NCI-H2081 (cell line): ENCODE measurements at regions not wholly inside any gene's neighbourhood (a gene's known extent, or its start where the extent isn't known, plus 50 kb on each side); places are given as distances from the start of the nearest gene placed in this dataset.

Source experiments
- DNase-seq, 2 experiments: peaks; one replicate each; lab custom pipeline; 2025; lab: John Stamatoyannopoulos, UW

GRCh38 chr6:156517088-156517487, 260.1 kb upstream of the ARID1B start:
- no peak for DNase-seq

GRCh38 chr6:156515242-156515641, 261.9 kb upstream of the ARID1B start:
- no peak for DNase-seq

DNA sequence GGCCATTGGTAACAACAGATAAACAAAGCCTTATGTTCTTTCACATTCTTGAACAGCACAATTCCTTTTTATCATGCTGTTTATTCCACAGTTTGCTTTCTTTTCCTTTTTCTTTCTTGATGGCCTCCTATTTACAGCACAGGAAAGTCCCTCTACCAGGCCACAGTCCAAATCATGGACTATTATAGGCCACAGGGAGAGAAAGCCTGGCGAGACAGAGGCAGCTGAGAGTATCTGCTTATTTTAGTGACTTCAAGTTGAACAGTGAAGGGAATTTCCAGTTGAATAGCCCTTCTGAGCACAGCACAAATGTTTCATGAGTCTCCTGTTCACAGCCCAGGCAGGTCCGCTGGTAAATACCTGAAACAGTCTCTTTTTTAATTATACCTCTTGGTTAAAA, 263.7 kb upstream of the ARID1B start:
- no peak for DNase-seq

DNA sequence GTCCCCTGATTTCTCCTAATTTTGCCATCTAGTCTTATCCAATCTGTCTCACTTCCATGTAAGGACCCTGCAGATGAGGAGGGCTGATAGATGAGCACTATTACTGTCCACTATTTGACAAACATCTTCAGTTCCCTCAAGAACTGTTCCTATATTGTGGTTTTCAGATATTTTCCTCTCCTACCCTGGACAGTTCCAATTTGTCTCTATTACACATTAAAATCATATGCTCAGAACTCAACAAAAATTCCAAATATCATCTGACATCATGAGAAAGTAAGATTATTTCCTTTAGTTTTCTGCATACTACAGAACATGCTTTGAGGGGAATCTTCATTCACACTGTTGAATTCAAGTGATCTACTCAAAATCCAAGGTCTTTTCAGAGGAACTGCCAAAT, 265.6 kb upstream of the ARID1B start:
- DNase-seq, result no peak

GRCh38 chr6:156511051-156511450, 266.1 kb upstream of the ARID1B start:
- no peak for DNase-seq

DNA sequence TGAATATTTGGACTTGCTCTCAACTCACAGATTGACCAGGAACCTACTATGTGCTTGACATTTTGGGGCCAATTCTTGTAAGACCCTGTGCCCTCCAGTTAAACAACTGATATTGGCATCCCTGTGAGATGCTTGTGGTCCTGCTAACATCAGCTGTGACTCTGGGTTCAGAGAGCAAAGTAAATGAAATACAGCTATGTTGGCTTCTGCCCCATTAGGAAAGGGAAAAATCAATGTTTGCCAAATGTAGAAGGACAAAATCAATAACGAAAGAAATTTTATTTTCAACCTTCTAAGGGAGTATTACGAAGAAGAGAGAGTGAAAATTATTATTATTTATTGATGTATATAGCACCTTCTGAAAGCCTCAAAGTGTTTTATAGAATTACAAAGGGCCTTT, 266.9 kb upstream of the ARID1B start:
- no peak for DNase-seq

DNA sequence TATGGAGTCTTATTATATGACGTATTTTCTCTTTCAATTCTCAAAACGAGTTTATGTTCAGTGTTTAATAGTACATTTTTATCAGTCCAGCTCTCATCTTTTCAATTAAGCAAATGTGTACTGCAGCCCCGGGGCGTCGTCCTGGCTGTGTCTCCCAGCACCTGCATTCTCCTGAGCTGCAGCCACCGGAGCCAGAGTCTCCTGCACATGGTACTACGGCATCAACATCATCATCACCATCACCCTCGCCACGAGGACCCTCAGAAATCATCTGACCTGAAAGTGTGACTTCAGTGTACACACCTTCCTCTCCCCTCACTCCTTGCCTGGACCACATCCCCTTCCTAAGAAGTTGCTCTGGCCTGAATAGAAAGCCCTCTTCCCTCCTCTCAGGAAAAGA, 267.7 kb upstream of the ARID1B start:
- DNase-seq, result no peak

- DNase-seq, result no peak
Observed at GRCh38 chr6:156508923-156509322, 268.3 kb upstream of the ARID1B start.

- no peak for DNase-seq
Observed at GRCh38 chr6:156508126-156508525, 269.1 kb upstream of the ARID1B start.

- no peak for DNase-seq
Observed at GRCh38 chr6:156507656-156508055, 269.5 kb upstream of the ARID1B start.

DNA sequence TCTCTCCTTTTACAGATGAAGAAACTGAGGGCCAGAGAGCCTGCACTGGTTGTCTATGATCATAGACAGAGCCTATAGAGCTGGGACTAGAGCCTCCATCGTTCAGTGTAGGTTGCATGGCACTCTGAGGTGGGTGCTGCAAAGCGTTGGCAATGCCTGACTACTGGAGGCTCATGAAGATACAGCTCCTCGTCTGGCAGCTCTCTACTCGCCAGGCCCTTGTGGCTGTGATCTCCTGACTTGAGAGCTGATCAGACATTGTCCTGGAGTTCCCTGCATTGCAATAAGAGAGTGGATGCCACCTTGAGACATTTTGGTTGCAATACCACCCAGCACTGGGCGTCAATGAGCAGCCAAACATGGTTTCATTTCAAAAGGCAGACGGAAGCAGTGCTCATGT, 270.1 kb upstream of the ARID1B start:
- no peak for DNase-seq

DNA sequence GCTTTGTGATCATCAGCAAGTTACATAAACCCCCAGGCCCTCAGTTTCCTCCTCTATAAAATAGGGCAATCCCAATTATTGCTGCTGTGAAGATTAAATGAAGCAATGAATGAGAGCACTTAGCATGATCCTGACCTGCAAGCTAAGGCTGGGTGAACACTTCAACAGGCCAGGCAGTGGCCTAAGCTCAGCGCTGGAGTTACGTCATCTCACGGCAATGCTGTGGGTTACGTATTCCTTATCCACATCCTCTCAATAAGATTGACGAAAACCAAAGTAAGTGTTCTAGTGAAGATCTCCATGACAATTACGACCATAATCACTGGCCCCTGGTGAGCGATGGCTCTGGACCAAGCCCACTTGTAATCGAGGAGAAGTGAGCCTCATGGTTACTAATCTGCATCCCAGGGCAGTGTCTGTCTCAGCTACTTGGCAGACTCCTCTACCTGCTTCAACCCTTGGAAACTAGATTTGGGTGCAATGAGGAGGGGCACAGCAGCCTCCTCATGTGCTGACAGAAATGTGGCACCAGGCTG, 274.1 kb upstream of the ARID1B start:
- DNase-seq, result no peak

GRCh38 chr6:156497618-156498017, 279.6 kb upstream of the ARID1B start:
- no peak for DNase-seq

DNA sequence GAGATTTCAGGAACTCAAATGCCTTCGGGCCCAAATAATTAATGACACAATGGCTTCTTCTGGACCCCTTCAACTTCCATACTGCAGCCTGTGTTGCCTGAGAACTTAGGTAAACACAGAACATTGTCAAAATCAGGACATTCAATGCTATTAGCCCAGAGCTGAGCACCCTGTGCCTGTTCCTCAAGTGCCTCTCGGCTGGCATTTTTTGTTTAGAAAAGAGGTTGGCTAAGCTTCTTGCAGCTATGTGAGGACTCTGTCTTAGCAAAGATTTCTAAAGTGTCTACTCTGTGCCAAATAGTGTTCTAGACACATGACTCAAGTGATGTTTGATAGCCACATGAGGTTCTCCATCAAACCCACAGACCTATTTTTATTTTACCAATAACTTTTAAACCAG, 289.3 kb upstream of the ARID1B start:
- DNase-seq, result no peak

- no peak for DNase-seq
Observed at GRCh38 chr6:156485150-156485549, 292.0 kb upstream of the ARID1B start.

GRCh38 chr6:156474507-156475120, 302.6 kb upstream of the ARID1B start:
- no peak for DNase-seq

- DNase-seq, result no peak
Observed at GRCh38 chr6:156471000-156471399, 306.2 kb upstream of the ARID1B start.

DNA sequence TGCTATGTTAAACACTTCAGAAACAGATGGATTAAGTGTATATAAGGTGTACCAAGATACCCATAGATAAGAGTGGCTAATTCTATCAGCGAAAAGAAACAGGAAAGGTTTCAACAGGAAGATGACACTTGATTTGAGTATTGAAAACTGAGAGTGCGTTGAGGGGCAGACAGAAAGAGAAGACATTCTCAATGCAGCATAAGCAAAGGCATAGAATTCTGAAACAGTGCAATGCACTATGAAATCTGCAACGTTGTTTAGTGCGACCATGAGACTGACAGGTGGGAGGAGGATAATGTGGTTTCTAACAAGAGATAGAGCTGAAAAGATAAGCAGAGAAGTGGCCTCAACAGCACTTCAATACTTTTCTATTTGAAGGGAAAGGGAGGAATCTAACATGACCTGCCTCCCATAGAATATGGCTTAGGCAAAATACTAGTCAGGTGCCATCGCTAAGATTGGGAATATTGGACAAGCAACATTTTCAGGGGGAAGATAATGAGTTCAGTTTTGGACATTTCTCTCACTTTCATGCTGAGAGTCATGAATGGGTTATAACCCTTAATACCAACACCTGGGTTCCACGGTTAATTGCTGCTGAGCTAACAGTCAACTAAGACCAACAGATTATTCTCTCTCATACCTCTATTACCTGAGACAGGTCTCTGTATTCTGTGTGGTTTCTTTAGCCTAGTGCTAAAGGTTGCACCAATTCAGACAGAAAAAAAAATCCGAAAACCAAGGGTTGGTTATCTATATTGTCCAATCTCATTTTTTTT, 312.9 kb upstream of the ARID1B start:
- DNase-seq, result no peak

DNA sequence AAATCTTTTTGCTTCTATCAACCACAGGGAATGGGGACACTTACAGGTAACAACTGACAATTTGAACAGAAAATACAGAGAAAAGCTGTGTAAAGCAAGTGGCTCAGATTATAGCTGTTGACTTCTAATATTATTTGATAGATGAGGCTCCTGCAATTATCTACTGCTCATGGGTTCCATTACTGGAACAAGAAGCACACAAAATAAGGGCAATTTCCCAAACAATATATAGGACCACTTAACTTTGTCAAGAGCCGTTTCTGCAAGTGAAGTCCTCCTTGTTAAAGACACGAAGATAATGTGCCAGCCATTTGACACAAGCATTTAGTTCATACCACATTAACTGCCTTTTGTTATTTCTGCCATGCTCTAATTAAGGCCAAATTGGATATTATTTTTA, 315.5 kb upstream of the ARID1B start:
- DNase-seq, result no peak

GRCh38 chr6:156457601-156458000, 319.6 kb upstream of the ARID1B start:
- DNase-seq, result no peak

- no peak for DNase-seq
Observed at GRCh38 chr6:156455847-156456246, 321.3 kb upstream of the ARID1B start.

GRCh38 chr6:156454867-156455266, 322.3 kb upstream of the ARID1B start:
- DNase-seq, result no peak

DNA sequence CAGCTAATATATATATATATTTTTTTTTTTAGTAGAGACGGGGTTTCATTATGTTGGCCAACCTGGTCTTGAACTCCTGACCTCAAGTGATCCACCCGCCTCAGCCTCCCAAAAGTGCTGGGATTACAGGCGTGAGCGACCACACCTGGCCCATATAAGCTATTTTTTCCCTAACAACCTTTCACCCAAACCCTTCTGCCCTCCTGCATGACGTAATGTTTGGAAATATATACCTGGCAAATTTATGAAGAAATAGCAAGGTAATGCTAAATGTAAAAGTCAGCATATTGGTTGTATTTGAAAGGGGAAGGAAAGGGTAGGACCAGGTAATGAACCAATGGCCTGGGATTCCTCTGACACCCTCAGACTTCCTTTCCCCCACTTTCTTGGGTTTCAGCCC, 325.5 kb upstream of the ARID1B start:
- no peak for DNase-seq

DNA sequence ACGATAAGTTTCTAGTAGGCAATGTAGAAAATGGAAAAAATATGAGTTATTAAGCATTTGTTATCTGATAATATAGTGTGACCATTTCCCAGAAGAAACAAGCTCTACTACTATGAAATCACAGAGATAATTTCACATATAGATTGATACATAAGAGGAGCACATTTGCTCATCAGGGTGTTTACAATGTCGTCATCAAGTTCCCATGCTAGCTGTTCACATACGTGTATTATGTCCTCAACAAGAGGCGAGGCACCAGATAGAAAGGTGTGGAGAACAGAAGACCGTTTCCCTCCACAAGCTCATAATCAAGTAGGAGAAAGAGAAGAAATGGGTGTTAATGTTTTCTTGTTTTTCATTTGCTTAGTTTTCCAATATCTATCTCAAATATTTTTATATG, 326.1 kb upstream of the ARID1B start:
- no peak for DNase-seq
